SW480 (cell line): ENCODE measurements at regions not wholly inside any gene's neighbourhood (a gene's known extent, or its start where the extent isn't known, plus 50 kb on each side); places are given as distances from the start of the nearest gene placed in this dataset.

Experiments used
- DNase-seq: peaks from one replicate; pipeline ENCODE4 v3.0.0-alpha.2; 2016; ENCODE audit warnings: low spot score

GRCh38 chr1:58430421-58431275 lies 115.9 kb downstream of the OMA1 start:
- DNase-seq, result no peak

- no peak for DNase-seq
These were observed 119.6 kb downstream of the OMA1 start for GRCh38 chr1:58426918-58427317.

GRCh38 chr1:58422436-58422835 lies 124.1 kb downstream of the OMA1 start:
- DNase-seq, result peak; percentile 15

DNA sequence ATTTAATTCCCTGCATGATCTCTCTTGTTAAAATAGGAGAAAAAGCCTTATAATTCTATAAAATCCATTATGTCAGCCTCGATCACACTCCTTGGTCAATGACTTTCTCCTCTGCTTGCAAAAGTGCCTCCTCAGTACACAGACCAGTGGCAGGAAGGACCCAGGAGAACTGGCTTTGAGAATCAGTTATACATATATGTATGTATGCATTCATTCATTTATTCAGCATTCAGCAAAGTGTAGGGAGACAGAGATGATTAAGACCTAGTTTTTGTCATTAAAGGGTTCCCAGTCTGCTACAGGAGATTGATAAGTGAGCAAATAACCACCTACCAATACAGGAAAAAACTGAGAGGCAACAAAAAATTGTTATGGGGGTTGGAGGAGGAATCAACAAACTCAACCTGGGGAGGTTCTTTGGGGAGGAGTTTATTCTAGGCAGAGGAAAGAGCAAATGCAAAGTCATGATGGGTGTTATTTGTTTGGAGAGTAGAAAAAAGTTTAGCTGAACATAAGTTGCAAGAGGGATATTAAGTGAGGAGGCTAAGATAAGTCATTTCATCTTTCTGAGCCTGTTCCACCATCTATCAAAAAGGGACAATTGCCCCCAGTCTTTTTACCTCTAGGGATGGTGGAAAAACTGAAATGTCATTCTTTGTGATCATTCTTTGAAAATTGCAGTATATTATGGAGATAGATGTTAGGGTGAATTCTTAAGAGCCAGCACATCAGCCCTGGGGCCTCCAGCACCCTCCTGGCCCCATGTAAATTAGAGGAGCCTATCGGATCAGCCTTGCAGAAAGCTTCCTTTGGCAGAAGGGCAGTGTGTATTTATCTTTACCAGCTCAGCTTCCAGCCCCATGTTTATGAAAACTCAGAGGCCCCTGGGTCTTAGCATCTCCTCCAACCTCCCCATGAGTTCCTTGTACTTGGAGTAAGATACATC lies 128.0 kb downstream of the OMA1 start:
- DNase-seq, result no peak

DNA sequence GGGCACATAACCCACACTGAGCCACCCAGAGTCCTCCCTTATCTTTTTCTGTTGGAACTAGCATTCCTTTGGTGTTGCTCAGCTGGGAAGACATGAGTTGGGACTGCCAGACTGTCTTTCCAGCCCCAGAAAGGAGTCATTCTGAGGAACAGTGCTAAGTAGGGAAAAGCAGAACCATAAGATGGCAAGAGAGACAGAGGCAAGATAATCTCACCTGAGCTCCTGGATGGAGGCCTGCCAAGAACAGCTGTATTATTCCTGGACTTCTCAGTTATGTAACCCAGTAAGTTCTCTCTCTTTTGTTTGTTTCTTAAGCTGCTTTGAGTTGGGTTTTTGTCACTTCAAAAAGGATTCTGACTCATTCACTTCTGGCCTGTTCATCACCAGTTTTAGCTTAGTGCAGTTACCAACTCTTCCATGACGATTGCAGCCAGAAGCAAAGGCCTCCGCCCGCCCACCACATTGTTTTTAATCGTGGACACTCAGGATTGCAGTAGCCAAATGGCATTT lies 134.4 kb downstream of the OMA1 start:
- no peak for DNase-seq

GRCh38 chr1:58409890-58410289 lies 136.6 kb downstream of the OMA1 start:
- DNase-seq, result no peak

GRCh38 chr1:58409336-58409735 lies 137.2 kb downstream of the OMA1 start:
- no peak for DNase-seq

DNA sequence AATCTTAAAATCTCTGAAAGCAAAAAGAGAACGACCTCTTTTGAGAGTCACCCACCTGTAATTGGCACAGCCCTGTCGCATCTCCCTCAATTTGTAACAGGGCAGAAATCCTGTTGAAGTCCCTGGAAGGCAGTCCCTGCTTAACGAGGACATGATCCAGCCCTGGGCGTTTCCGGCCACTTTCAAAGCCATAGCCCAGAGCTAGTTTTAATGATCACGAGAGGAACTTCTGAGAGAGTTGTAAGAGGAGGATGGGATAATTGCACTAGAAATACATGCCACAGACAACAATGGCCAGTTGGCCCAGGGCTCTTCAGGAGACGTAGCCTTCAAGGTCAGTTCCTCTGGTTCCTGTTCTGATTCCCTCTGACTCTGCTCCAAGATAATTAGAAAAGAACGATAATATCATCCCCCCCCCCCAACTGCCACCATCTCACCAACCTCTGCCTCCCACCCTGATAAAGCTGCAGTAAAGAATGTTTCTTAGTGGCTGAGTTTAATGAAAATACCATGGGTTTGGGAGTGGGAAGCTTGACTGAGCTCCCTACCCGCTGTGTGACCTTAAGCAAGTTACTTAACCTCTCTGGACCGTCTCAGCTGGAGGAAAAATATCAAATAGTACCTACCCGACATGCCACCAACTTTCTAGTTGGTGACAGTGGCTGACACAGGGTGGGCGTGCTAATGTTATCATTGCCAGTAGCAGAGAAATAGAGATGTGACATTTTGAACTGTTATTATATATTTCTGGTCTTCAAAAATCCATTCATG lies 140.0 kb downstream of the OMA1 start:
- no peak for DNase-seq

GRCh38 chr1:58405660-58406059 lies 140.9 kb downstream of the OMA1 start:
- no peak for DNase-seq

DNA sequence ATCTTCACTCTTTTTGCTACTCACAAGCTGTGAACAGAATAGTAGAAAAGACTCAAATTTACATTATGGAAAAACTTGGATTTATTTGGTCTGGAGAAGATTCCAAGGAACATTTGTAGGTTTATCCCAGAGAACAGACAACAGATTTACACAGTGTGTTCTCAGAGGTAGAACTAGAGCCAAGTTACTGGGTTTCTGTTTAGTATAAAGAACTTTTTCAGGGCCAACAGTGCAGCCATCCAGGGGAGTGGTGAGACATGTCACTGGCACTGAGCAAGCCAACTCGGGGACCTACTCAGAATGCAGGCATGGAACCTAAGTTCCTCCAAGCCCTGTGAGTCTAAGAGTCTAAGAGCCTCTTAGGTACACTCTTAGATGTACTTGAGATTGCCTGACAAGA lies 142.6 kb downstream of the OMA1 start:
- no peak for DNase-seq

GRCh38 chr1:58402444-58402843 lies 144.1 kb downstream of the OMA1 start:
- no peak for DNase-seq

- DNase-seq, result no peak
These were observed 144.5 kb downstream of the OMA1 start for GRCh38 chr1:58401991-58402390.

DNA sequence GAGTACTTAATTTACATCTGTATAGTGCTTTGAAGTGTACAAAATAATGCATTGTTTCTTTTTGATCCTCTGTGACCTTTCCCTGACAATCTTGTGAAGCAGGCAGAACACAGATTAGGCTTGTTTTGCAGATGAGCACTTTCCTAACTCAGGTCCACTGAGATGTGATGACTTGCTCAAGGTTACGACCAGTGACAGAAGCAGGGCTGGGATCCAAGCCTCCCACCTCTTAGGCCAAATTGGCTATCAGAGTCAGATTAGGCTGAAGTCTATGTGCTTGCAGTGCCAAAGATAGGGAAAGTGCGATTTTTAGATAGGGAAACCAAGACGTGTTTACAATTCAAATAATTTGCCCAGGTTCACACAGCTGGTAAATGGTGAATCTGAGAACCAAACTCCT lies 147.3 kb downstream of the OMA1 start:
- no peak for DNase-seq

DNA sequence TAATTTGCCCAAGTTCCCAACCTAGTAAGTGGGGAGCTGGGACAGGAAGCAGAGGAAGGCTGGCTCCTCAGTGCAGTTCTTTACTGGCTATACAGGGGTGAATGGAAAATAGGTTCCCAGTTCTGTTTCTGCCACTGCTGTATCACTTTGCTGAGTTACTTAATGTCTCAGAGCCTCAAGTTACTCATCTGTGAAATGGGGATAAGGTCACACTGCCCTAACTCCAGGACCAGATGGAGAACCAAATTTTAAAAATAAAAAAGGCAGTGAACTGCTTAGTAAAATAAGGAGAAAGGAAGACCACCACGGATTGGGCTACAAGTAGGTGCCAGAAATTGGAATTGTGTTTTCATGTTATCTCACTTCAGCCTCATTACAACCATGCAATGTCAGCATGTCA lies 147.8 kb downstream of the OMA1 start:
- DNase-seq, result no peak

DNA sequence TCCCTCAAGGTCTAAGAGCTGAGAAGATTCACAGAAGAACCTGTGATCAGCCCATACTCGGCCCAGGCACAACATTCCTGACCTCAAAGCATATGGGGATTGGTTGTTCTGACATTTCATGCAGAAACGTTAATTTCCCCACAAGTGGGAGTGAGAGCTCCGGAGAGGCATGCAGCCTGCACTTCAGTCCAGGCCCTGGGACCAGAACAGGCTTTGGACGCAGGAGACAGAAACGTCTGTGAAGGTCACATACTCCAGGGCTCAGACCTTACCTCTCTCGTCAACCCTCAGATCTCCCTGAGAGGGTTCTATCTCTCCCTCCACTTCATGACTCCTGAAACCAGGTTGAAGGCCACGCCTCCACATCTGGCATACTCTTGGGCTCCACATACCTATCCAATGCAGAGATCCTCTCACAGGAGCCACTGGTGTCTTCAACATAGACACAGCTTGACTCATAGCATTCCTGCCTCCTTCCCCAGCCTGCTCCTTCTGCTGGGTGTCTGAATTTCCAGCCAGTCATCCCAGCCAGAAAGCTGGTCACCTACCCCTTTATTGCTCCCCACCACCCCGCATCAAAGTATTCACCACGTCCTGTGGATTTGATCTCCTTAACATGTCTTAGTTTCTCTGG lies 149.2 kb downstream of the OMA1 start:
- peak; percentile 29 for DNase-seq

GRCh38 chr1:58396150-58396549 lies 150.4 kb downstream of the OMA1 start:
- no peak for DNase-seq

DNA sequence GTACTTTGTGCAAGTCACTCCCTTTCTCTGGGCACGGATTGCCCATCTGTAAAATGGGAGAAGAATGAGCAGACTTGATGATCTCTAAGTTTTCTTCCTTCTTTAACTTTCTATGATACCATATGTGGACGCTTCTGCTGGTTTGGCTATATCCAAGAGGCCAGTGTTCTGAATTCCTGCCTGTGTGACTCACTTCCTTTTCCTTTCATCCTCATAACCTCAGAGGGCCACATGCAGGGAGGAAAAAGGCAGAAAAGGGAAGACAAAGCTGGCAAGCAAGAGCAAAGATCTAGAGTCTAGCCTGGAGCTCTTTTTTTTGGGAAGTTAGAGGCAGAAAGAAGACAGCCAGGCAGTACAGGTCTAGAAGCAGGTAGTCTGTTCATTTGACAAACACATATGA lies 151.2 kb downstream of the OMA1 start:
- peak; percentile 85 for DNase-seq

DNA sequence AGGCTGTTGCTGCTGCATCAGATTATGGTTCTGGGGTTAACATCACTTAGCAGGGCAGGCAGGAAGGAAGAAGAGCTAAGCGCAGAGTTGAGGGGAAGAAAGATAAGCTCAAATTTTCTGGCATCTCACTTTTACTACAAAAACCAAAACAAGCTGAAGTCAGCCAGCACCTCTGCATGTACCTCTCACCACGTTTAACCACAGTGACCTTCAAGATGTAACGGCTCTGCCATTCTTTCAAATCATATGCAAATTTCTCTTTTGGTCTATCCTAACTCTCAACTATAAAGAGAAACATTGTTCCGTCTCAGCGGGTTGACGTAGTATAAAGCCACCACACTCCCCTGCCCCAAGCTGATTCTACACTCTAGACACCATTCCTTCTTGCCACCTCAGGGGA lies 154.4 kb downstream of the OMA1 start:
- no peak for DNase-seq

DNA sequence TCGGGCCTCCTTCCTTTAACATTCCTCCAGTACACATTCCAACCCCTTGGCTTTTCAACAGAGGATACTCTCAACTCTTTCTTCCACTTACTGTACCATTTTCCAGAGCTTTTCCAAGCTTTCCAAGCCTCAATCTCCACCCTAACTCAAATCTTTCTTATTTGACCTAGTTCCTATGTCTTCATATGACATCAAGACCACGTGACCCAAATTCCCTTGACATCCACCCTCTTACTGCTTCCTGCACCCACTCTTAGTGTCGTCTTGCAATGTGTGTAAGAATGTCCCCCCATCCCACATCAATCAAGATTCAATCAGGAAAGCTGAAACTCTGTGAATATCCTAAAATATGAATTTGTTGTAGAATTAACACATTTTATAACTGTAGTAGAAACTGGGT lies 155.0 kb downstream of the OMA1 start:
- no peak for DNase-seq

DNA sequence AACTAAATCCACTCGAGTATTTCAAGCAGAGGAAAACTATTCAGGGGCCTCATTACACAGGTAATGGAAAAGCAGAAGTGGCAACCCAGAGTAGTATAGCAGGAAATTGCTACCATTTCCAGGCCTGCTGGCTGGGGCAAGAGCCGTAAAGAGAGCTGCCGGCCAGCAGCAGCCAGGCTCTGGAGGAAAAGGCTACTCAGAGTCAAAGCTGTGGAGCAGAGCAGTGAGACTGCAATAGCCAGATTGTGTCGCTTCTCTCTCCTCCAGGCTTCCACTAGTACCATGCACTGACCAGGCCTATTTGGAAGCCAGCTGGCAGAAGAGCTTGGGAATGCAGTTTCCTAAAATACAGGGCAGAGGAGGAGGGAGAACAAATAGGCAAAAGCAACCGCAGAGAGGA lies 155.5 kb downstream of the OMA1 start:
- DNase-seq, result no peak

- DNase-seq, result no peak
These were observed 156.4 kb downstream of the OMA1 start for GRCh38 chr1:58390091-58390490.

GRCh38 chr1:58380345-58380744 lies 166.2 kb downstream of the OMA1 start:
- DNase-seq, result no peak
